ENCODE measurements at regions not wholly inside any gene's neighbourhood (a gene's known extent, or its start where the extent isn't known, plus 50 kb on each side); places are given as distances from the start of the nearest gene placed in this dataset.

GRCh38 chr2:2466534-2466933 lies 135.5 kb upstream of the MYT1L start:
- DNase-seq (ENCODE audit: low spot score) (no peak), ATAC-seq (ENCODE audit: insufficient number of reproducible peaks, low FRiP score, low read depth) (no peak)
- H3K27ac ChIP-seq = no peak overlapping the region
- no peak overlapping the region for H3K4me3 ChIP-seq
- no peaks in the 10 kb centered on the region for H3K9me3 ChIP-seq
- no peaks in the 10 kb centered on the region for H3K4me1 ChIP-seq (ENCODE audit: control insufficient read depth in 1 of 2, low read depth in 2 of 2)
- TF ChIP-seq CTCF (IDR thresholded peaks at IDR 0.05) = no peak
- H3K36me3 ChIP-seq = no peaks in the 10 kb centered on the region
- no peaks in the 10 kb centered on the region for H3K27me3 ChIP-seq (replicated peaks; ENCODE audit: insufficient read depth)

- no peak overlapping the region for H3K4me3 ChIP-seq
- no peak for TF ChIP-seq CTCF (IDR thresholded peaks at IDR 0.05)
Observed at GRCh38 chr2:2464643-2465042, 133.6 kb upstream of the MYT1L start.

DNA sequence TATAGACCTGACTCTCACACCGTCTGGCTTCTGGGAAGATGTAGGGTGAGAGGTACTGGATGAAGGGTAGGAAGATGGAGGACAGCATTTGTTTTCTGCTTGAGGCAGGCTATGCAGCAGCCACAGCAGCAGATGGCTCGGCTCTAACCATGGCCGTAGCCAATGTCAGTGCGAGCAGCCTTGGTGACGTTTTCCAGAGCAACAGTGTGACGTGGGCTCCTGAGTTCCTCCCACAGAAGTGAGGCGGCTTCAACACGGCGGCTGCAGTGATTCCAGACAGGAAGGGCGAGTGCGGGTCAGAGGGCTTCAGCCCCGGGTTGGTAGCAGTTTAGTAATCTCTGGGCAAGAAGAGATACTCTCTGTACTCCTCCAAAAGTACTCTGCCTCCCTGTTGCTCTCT lies 133.0 kb upstream of the MYT1L start:
- DNase-seq (ENCODE audit: low spot score) (no peak), ATAC-seq (ENCODE audit: insufficient number of reproducible peaks, low FRiP score, low read depth) (no peak)
- H3K36me3 ChIP-seq = no peaks in the 10 kb centered on the region
- no peaks in the 10 kb centered on the region for H3K27me3 ChIP-seq (replicated peaks; ENCODE audit: insufficient read depth)
- no peak overlapping the region for H3K27ac ChIP-seq
- H3K4me1 ChIP-seq (ENCODE audit: control insufficient read depth in 1 of 2, low read depth in 2 of 2) = no peaks in the 10 kb centered on the region
- H3K4me3 ChIP-seq = no peak overlapping the region
- no peaks in the 10 kb centered on the region for H3K9me3 ChIP-seq
- no peak for TF ChIP-seq CTCF (IDR thresholded peaks at IDR 0.05)

More at GRCh38 chr2:2464643-2465042, 133.6 kb upstream of the MYT1L start:
- H3K27me3 ChIP-seq (replicated peaks; ENCODE audit: insufficient read depth) = no peaks in the 10 kb centered on the region
- DNase-seq (ENCODE audit: low spot score) = no peak
- no peaks in the 10 kb centered on the region for H3K4me1 ChIP-seq (ENCODE audit: control insufficient read depth in 1 of 2, low read depth in 2 of 2)
- no peak for ATAC-seq (ENCODE audit: insufficient number of reproducible peaks, low FRiP score, low read depth)
- H3K9me3 ChIP-seq = no peaks in the 10 kb centered on the region
- no peak overlapping the region for H3K27ac ChIP-seq
- no peaks in the 10 kb centered on the region for H3K36me3 ChIP-seq

- Histone ChIP-seq H3K9me3 (no peaks in the 10 kb centered on the region), H3K4me1 (ENCODE audit: control insufficient read depth in 1 of 2, low read depth in 2 of 2) (no peaks in the 10 kb centered on the region), H3K4me3 (no peak overlapping the region), H3K36me3 (no peaks in the 10 kb centered on the region), H3K27ac (no peak overlapping the region), H3K27me3 (replicated peaks; ENCODE audit: insufficient read depth) (no peaks in the 10 kb centered on the region)
- no peak for TF ChIP-seq CTCF (IDR thresholded peaks at IDR 0.05)
- DNase-seq (ENCODE audit: low spot score) (no peak), ATAC-seq (ENCODE audit: insufficient number of reproducible peaks, low FRiP score, low read depth) (no peak)
Observed at GRCh38 chr2:2456721-2457120, 125.6 kb upstream of the MYT1L start.

DNA sequence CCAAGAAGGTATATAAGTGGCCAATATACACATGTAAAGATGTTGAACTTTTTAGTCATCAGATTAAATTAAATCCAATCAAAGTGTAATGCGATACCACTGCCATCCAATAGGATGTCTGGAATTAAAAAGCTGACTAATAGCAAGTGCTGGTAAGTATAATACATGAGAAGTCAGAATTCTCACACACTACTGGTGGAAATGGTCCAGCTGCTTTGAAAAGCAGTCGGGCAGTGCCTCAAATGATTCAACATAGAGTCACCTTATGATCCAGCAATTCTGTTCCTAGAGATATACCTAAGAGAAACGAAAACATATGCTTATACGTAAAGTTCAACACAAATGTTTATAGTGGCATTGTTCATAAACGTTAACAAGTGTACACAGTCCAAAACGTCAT lies 124.1 kb upstream of the MYT1L start:
- H3K9me3 ChIP-seq = no peaks in the 10 kb centered on the region
- no peak for TF ChIP-seq CTCF (IDR thresholded peaks at IDR 0.05)
- no peak for DNase-seq (ENCODE audit: low spot score)
- no peak for ATAC-seq (ENCODE audit: insufficient number of reproducible peaks, low FRiP score, low read depth)
- H3K4me3 ChIP-seq = no peak overlapping the region
- no peaks in the 10 kb centered on the region for H3K27me3 ChIP-seq (replicated peaks; ENCODE audit: insufficient read depth)
- no peak overlapping the region for H3K27ac ChIP-seq
- no peaks in the 10 kb centered on the region for H3K4me1 ChIP-seq (ENCODE audit: control insufficient read depth in 1 of 2, low read depth in 2 of 2)
- no peaks in the 10 kb centered on the region for H3K36me3 ChIP-seq
